GM06990 (cell line): ENCODE measurements at regions not wholly inside any gene's neighbourhood (a gene's known extent, or its start where the extent isn't known, plus 50 kb on each side); places are given as distances from the start of the nearest gene placed in this dataset.
A peak's percentile ranks its signal among the peaks of the same experiment; 100 is the strongest.
"Not testable (repeated sequence)": the region's sequence is repeated elsewhere in the genome, so short reads cannot be mapped to it uniquely, and the experiment has no call there.

Experiments used
- DNase-seq: peaks from one replicate; pipeline ENCODE4 v3.0.0-alpha.2; 2011; ENCODE audit not compliant: insufficient read length; ENCODE audit errors: extremely low read depth
- H3K27me3 ChIP-seq: replicated peaks from 2 replicates; pipeline ENCODE4 v1.6.0; 2011; ENCODE audit warnings: low read length; ENCODE audit not compliant: control insufficient read depth, insufficient read depth
- H3K36me3 ChIP-seq: 2 replicates; pipeline ENCODE4 v1.5.1; 2011; ENCODE audit warnings: low read length; ENCODE audit not compliant: control insufficient read depth, insufficient read depth
- H3K4me3 ChIP-seq: replicated peaks from 2 replicates; pipeline ENCODE4 v1.5.1; 2011; ENCODE audit warnings: low read depth, mild to moderate bottlenecking, control low read depth, low read length
- CTCF ChIP-seq: IDR thresholded peaks from 2 replicates; pipeline ENCODE4 v1.5.1; 2011; ENCODE audit warnings: low read length, control low read depth, mild to moderate bottlenecking, inconsistent platforms; ENCODE audit not compliant: insufficient read depth, poor library complexity, severe bottlenecking

DNA sequence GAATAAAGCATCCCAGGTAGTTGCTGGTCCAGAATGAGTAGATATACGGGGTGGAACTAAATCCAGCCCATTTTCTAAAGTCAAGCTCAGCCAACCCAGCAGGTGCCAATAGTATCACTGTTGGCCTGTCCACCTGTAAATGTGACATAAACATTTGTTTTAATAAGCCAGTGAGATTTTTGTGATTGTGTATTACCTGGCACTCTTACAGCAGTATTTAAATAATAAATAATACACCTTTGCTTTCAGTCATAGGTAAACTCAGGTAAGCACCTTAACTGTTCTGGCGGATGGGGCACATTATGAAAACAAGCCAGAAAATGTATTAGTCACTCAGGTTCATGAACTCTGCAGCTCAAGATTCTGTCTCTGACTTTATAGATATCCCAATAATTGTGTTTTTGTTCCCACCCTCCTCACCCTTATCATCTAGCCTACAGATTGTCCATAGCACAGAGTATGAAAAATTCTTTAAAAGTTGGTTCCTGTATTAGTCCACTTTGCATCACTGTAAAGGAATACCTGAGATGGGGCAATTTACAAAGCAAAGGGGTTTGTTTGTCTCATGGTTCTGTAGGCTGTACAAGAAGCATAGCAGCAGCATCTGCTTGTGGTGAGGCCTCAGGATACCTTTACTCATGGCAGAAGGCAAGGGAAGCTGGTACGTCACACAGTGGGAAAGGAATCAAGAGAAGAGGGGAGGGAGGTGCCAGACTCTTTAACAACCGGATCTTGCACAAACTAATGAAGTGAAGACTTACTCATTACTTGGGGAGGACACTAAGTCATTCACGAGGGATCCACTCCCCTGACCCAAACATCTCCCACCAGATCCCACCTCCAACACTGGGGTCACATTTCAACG lies 73.0 kb upstream of the CYRIA start:
- no peak for TF ChIP-seq CTCF
- Histone ChIP-seq H3K36me3 (no peaks in the 10 kb centered on the region), H3K27me3 (no peaks in the 10 kb centered on the region; the same call in 1 of the 2 replicates), H3K4me3 (no peak overlapping the region)
- DNase-seq = no peak

GRCh38 chr2:16737812-16738211 lies 72.2 kb upstream of the CYRIA start:
- no peaks in the 10 kb centered on the region; the same call in 1 of the 2 replicates for H3K27me3 ChIP-seq
- no peak for DNase-seq
- no peak overlapping the region for H3K4me3 ChIP-seq
- no peak for TF ChIP-seq CTCF
- H3K36me3 ChIP-seq = no peaks in the 10 kb centered on the region

DNA sequence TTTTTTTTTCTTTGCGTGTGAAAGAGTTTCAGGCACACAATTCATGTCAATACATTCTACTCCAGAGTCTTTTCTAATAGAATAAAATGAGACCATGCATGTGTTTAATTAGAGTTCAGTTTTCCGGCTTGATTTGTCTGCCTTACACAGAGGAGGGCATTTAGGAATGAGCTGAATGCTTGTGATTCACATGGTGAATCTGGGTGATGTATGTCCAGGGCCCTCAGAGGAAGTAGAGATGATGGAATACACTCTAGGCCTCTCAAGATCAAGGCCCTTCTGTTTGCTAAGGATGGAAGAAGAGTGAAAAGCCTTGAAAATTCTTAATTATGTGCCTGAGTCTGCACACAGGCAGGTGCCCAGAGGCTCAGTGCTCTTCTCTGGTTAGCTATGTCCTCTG lies 71.0 kb upstream of the CYRIA start:
- Histone ChIP-seq H3K36me3 (no peaks in the 10 kb centered on the region), H3K4me3 (no peak overlapping the region), H3K27me3 (no peaks in the 10 kb centered on the region; the same call in 1 of the 2 replicates)
- no peak for TF ChIP-seq CTCF
- no peak for DNase-seq

- no peaks in the 10 kb centered on the region; the same call in 1 of the 2 replicates for H3K27me3 ChIP-seq
- no peak overlapping the region for H3K4me3 ChIP-seq
- TF ChIP-seq CTCF = no peak
- DNase-seq = peak; percentile 11
- no peaks in the 10 kb centered on the region for H3K36me3 ChIP-seq
These were observed 63.7 kb upstream of the CYRIA start for GRCh38 chr2:16729335-16729734.

DNA sequence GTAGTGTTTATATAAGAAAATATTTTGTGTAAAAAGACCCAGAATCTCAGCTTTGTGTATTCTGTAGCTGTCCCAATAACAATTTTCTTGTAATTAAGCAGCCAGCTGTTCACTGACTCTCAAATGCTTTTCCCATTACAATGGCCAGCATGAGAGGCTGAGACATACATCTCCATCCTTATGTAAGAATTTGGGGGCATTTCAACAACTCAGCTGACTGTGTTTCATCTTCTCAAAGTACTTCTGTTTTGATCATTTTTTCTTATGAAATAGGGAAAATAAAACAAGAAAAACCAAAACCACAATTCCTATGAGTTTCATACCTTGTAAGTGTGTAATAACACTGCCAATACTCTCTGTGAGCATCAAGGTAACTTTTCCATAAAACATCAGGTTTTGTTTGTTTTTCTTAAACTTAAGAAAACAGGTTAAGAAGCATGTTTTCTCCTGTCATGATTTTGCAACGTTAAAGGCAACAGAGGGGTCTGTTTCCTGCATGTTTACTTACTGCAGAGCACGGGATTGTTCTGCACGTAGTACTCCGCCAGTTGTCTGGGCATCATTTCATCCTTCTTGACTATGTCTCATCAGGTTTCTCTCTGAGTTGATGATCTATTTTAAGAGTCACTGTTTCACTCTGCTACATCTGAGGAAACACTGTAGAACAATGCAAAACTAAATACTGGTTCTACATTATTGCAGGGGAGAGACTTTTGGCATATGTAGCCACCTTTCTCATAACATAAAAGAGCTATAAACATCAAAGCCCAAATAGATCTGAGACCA lies 62.9 kb upstream of the CYRIA start:
- no peaks in the 10 kb centered on the region for H3K36me3 ChIP-seq
- no peaks in the 10 kb centered on the region; the same call in 1 of the 2 replicates for H3K27me3 ChIP-seq
- no peak for TF ChIP-seq CTCF
- H3K4me3 ChIP-seq = no peak overlapping the region
- DNase-seq = no peak

DNA sequence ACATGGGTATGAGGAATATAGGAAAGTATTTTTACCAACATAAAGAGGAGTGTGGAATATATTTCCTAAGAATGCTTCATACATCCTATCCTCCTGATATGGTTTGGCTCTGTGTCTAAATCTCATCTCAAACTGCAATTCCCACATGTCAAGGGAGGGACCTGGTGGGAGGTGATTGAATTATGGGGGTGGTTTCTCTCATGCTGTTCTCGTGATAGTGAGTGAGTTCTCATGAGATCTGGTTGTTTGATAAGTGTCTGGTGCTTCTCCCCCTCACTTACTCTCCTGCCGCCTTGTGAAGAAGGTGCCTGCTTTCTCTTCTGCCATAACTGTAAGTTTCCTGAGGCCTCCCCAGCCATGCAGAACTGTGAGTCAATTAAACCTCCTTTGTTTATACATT lies 62.2 kb upstream of the CYRIA start:
- H3K27me3 ChIP-seq, H3K36me3 ChIP-seq, DNase-seq, H3K4me3 ChIP-seq: not testable (repeated sequence)
